CD14-positive monocyte (primary cell): ENCODE measurements at regions not wholly inside any gene's neighbourhood (a gene's known extent, or its start where the extent isn't known, plus 50 kb on each side); places are given as distances from the start of the nearest gene placed in this dataset.

Source experiments
- DNase-seq, 3 donors: peaks; one replicate each; pipeline ENCODE4 v3.0.0-alpha.2; 2011 to 2022
- H2AFZ ChIP-seq: 2 replicates; pipeline ENCODE4 v1.6.0; 2012; ENCODE audit warnings: mild to moderate bottlenecking, low read depth, low read length, inconsistent platforms; ENCODE audit not compliant: insufficient read depth, poor library complexity, severe bottlenecking
- H3K27ac ChIP-seq, 2 donors: 1 replicate in 1 of 2; 2 replicates in 1 of 2; pipeline ENCODE4 v1.5.1; 2012 to 2013; ENCODE audit warnings: low read length in 2 of 2, control low read depth in 1 of 2, inconsistent platforms in 1 of 2, low read depth in 1 of 2, mild to moderate bottlenecking in 1 of 2
- H3K27me3 ChIP-seq, 2 donors: one replicate each; pipeline versions ENCODE4 v1.6.0 to v1.6.1; 2011 to 2013; ENCODE audit warnings: low read length in 2 of 2; ENCODE audit not compliant: control insufficient read depth in 2 of 2, insufficient read depth in 2 of 2
- H3K36me3 ChIP-seq, 2 donors: replicated peaks in 1 of 2; 1 replicate in 1 of 2; 2 replicates in 1 of 2; pipeline versions ENCODE4 v1.5.1 to v1.6.1; 2012 to 2013; ENCODE audit warnings: low read length in 2 of 2, control low read depth in 1 of 2, inconsistent platforms in 1 of 2, mild to moderate bottlenecking in 1 of 2; ENCODE audit not compliant: insufficient read depth in 2 of 2, control insufficient read depth in 1 of 2
- H3K4me1 ChIP-seq, 2 donors: 1 replicate in 1 of 2; 2 replicates in 1 of 2; pipeline versions ENCODE4 v1.5.1 to v1.6.1; 2012 to 2013; ENCODE audit warnings: low read length in 2 of 2, control low read depth in 1 of 2, inconsistent platforms in 1 of 2, mild to moderate bottlenecking in 1 of 2, moderate library complexity in 1 of 2; ENCODE audit not compliant: insufficient read depth in 2 of 2, control insufficient read depth in 1 of 2
- H3K4me2 ChIP-seq: replicated peaks from 2 replicates; pipeline ENCODE3; 2012; ENCODE audit warnings: low read length, moderate library complexity, mild to moderate bottlenecking; ENCODE audit not compliant: poor library complexity, severe bottlenecking; ENCODE audit errors: extremely low read depth
- H3K4me3 ChIP-seq, 3 experiments: fragments of 200-600 bp in 1 of 3; sonication (generic) in 1 of 3; replicated peaks in 1 of 3; 1 replicate in 2 of 3; 2 replicates in 1 of 3; pipeline ENCODE4 v1.5.1; 2011 to 2013; ENCODE audit warnings: low read length in 3 of 3, mild to moderate bottlenecking in 3 of 3, control low read depth in 2 of 3, low read depth in 2 of 3, inconsistent platforms in 1 of 3, moderate library complexity in 1 of 3
- H3K79me2 ChIP-seq: 2 replicates; pipeline ENCODE4 v1.6.0; 2012; ENCODE audit warnings: mild to moderate bottlenecking, control low read depth, inconsistent platforms, low read length, moderate library complexity; ENCODE audit not compliant: insufficient read depth
- H3K9ac ChIP-seq: 2 replicates; pipeline ENCODE4 v1.6.0; 2017; ENCODE audit warnings: low read length, mild to moderate bottlenecking; ENCODE audit not compliant: insufficient read depth, poor library complexity, severe bottlenecking
- H3K9me3 ChIP-seq, 2 donors: replicated peaks in 1 of 2; 1 replicate in 1 of 2; 2 replicates in 1 of 2; pipeline versions ENCODE4 v1.5.1 to v1.6.1; 2012 to 2013; ENCODE audit warnings: low read length in 2 of 2, control low read depth in 1 of 2; ENCODE audit not compliant: control insufficient read depth in 1 of 2, insufficient read depth in 1 of 2
- H4K20me1 ChIP-seq: 2 replicates; pipeline ENCODE4 v1.6.0; 2012; ENCODE audit warnings: mild to moderate bottlenecking, low read length, control low read depth, moderate library complexity; ENCODE audit not compliant: insufficient read depth
- H3K27ac Mint-ChIP-seq, 7 donors: one replicate each; pipeline ENCODE4 v1.8.0; 2020; ENCODE audit warnings: mild to moderate bottlenecking in 7 of 7, mixed read lengths in 7 of 7, moderate library complexity in 6 of 7, inconsistent platforms in 2 of 7
- H3K27me3 Mint-ChIP-seq, 3 donors: one replicate each; pipeline ENCODE4 v1.8.0; 2021 to 2022; ENCODE audit warnings: low read depth in 3 of 3, mild to moderate bottlenecking in 3 of 3, mixed read lengths in 3 of 3, moderate library complexity in 3 of 3, inconsistent platforms in 1 of 3
- H3K36me3 Mint-ChIP-seq, 2 donors: one replicate each; pipeline ENCODE4 v1.8.0; 2020; ENCODE audit warnings: mixed read lengths in 2 of 2, inconsistent platforms in 1 of 2, mild to moderate bottlenecking in 1 of 2
- H3K4me1 Mint-ChIP-seq: one replicate; pipeline ENCODE4 v1.8.0; 2020; ENCODE audit warnings: mild to moderate bottlenecking, mixed read lengths
- H3K4me3 Mint-ChIP-seq, 2 donors: one replicate each; pipeline ENCODE4 v1.8.0; 2020; ENCODE audit warnings: mild to moderate bottlenecking in 2 of 2, mixed read lengths in 2 of 2, moderate library complexity in 1 of 2
- H3K9me3 Mint-ChIP-seq, 7 donors: one replicate each; pipeline ENCODE4 v1.8.0; 2020 to 2022; ENCODE audit warnings: mixed read lengths in 7 of 7, mild to moderate bottlenecking in 6 of 7, moderate library complexity in 6 of 7, inconsistent platforms in 2 of 7
- CTCF ChIP-seq: fragments of 200-600 bp; IDR thresholded peaks from one replicate; pipeline ENCODE4 v1.8.0; 2022; ENCODE audit warnings: antibody characterized with exemption, mild to moderate bottlenecking
- WGBS: methylation state at CpG from one replicate; pipeline ENCODE4 v1.1.5; 2013; ENCODE audit warnings: missing lambda C conversion rate; ENCODE audit not compliant: insufficient coverage; 5-methylcytosine and 5-hydroxymethylcytosine counted together
- intact Hi-C, 2 donors: fragments of 100-400 bp; cut with micrococcal nuclease; formaldehyde crosslinking; loops; one replicate each; pipeline versions ENCODE4 v1.15.0 to v1.15.1; 2023

- no peaks in the 10 kb centered on the region for H3K36me3 Mint-ChIP-seq
- no peaks in the 10 kb centered on the region for H4K20me1 ChIP-seq
- no peaks in the 10 kb centered on the region for H3K9me3 ChIP-seq
- no peak overlapping the region for H3K9ac ChIP-seq
- no peak overlapping the region for H2AFZ ChIP-seq
- H3K9me3 Mint-ChIP-seq, result peaks cover 0 to 11% (median 2%) of the 10 kb centered on the region in 7 donors
- DNase-seq, result no peak
- H3K4me3 Mint-ChIP-seq, result no peak overlapping the region
- no peaks in the 10 kb centered on the region for H3K4me1 ChIP-seq
- H3K4me3 ChIP-seq, result no peak overlapping the region
- H3K27ac ChIP-seq, result no peak overlapping the region
- no peaks in the 10 kb centered on the region for H3K79me2 ChIP-seq
- H3K36me3 ChIP-seq, result no peaks in the 10 kb centered on the region
- intact Hi-C loops, result no loop called here
- no CpG with 5 or more reads among the region's 4 CpGs for WGBS
- no peak for TF ChIP-seq CTCF
- H3K27ac Mint-ChIP-seq, result no peak overlapping the region
- H3K27me3 Mint-ChIP-seq, result no peaks in the 10 kb centered on the region
- no peaks in the 10 kb centered on the region for H3K27me3 ChIP-seq
- H3K4me2 ChIP-seq, result no peak overlapping the region
- no peaks in the 10 kb centered on the region for H3K4me1 Mint-ChIP-seq
These were observed 1156.6 kb downstream of the PLA2G4A start for GRCh38 chr1:187985145-187985896.

- Mint-ChIP-seq H3K4me3 (no peak overlapping the region), H3K27ac (no peak overlapping the region), H3K36me3 (no peaks in the 10 kb centered on the region), H3K4me1 (no peaks in the 10 kb centered on the region), H3K9me3 (peaks cover 0 to 8% (median 2%) of the 10 kb centered on the region in 7 donors), H3K27me3 (no peaks in the 10 kb centered on the region)
- H3K9ac ChIP-seq, result no peak overlapping the region
- no peaks in the 10 kb centered on the region for H3K79me2 ChIP-seq
- WGBS, result no CpG with 5 or more reads among the region's 3 CpGs
- H3K27ac ChIP-seq, result no peak overlapping the region
- H3K36me3 ChIP-seq, result no peaks in the 10 kb centered on the region
- no peak overlapping the region for H3K4me2 ChIP-seq
- no peak overlapping the region for H3K4me3 ChIP-seq
- no peaks in the 10 kb centered on the region for H3K9me3 ChIP-seq
- no peak for TF ChIP-seq CTCF
- no peaks in the 10 kb centered on the region for H4K20me1 ChIP-seq
- H2AFZ ChIP-seq, result no peak overlapping the region
- no peak for DNase-seq
- no peaks in the 10 kb centered on the region for H3K4me1 ChIP-seq
- no peaks in the 10 kb centered on the region for H3K27me3 ChIP-seq
- intact Hi-C loops, result no loop called here
These were observed 1157.3 kb downstream of the PLA2G4A start for GRCh38 chr1:187985897-187986654.
